PC-3 (cell line): ENCODE measurements at regions not wholly inside any gene's neighbourhood (a gene's known extent, or its start where the extent isn't known, plus 50 kb on each side); places are given as distances from the start of the nearest gene placed in this dataset.
A peak's percentile ranks its signal among the peaks of the same experiment; 100 is the strongest.

ENCODE experiments used
- ATAC-seq: fragments of 200-7000 bp; cut with Tn5 transposase; 2 replicates; pipeline ENCODE4 v1.9.1; 2020; ENCODE audit warnings: mild to moderate bottlenecking, moderate library complexity
- BruUV-seq: library from RNA; stranded (reverse); fragments of 400-500 nt; replicated peaks from 2 replicates; lab custom pipeline; 2021; lab: Mats Ljungman, UMichigan
- CTCF ChIA-PET: fragments of 300-600 bp; sonication (Branson Sonifier 250); formaldehyde crosslinking; loops from one replicate; lab custom pipeline; 2022; ENCODE audit warnings: antibody characterized with exemption; lab: Charles Lee
- POLR2A ChIA-PET: fragments of 300-600 bp; sonication (Branson Sonifier 250); formaldehyde crosslinking; loops from one replicate; lab custom pipeline; 2022; ENCODE audit warnings: antibody characterized with exemption; ENCODE audit not compliant: unreplicated experiment; lab: Charles Lee
- DNase-seq: peaks from one replicate; pipeline ENCODE4 v3.0.0-alpha.2; 2015
- H2AFZ ChIP-seq: fragments of 300-600 bp; sonication (generic); 2 replicates; pipeline ENCODE4 v1.6.0; 2016; ENCODE audit warnings: antibody characterized with exemption, low read length
- H3F3A ChIP-seq: fragments of 300-600 bp; sonication (generic); one replicate; pipeline ENCODE4 v1.6.0; 2017; ENCODE audit warnings: antibody characterized with exemption, low read length, control low read depth, mild to moderate bottlenecking; ENCODE audit not compliant: unreplicated experiment
- H3K27ac ChIP-seq: fragments of 300-600 bp; sonication (generic); 2 replicates; pipeline ENCODE4 v1.5.1; 2016; ENCODE audit warnings: mild to moderate bottlenecking, low read length
- H3K27me3 ChIP-seq: fragments of 300-600 bp; sonication (generic); 2 replicates; pipeline ENCODE4 v1.6.1; 2016; ENCODE audit warnings: low read length, mixed read lengths
- H3K36me3 ChIP-seq: fragments of 300-600 bp; sonication (generic); 2 replicates; pipeline ENCODE4 v1.6.1; 2016; ENCODE audit warnings: low read depth, mixed run types, low read length, mixed read lengths
- H3K4me1 ChIP-seq: fragments of 300-600 bp; sonication (generic); 2 replicates; pipeline ENCODE4 v1.5.1; 2016; ENCODE audit warnings: low read length; ENCODE audit not compliant: insufficient read depth
- H3K4me2 ChIP-seq: fragments of 300-600 bp; sonication (generic); 2 replicates; pipeline ENCODE4 v1.6.0; 2016; ENCODE audit warnings: low read length
- H3K4me3 ChIP-seq: fragments of 300-600 bp; sonication (generic); 2 replicates; pipeline ENCODE4 v1.5.1; 2016; ENCODE audit warnings: mild to moderate bottlenecking, low read length, mixed read lengths
- H3K79me2 ChIP-seq: fragments of 300-600 bp; sonication (generic); 2 replicates; pipeline ENCODE4 v1.6.1; 2017; ENCODE audit warnings: low read length, mixed read lengths
- H3K9ac ChIP-seq: fragments of 300-600 bp; sonication (generic); 2 replicates; pipeline ENCODE4 v1.6.0; 2016; ENCODE audit warnings: mild to moderate bottlenecking, low read length
- H3K9me2 ChIP-seq: fragments of 300-600 bp; sonication (generic); replicated peaks from 2 replicates; pipeline ENCODE4 v1.6.1; 2016; ENCODE audit warnings: mixed run types, low read length, mixed read lengths
- H3K9me3 ChIP-seq: fragments of 300-600 bp; sonication (generic); 2 replicates; pipeline ENCODE4 v1.6.1; 2016; ENCODE audit warnings: low read length, mixed read lengths
- H4K20me1 ChIP-seq: fragments of 300-600 bp; sonication (generic); 2 replicates; pipeline ENCODE4 v1.6.1; 2016; ENCODE audit warnings: low read length, mixed read lengths
- EZH2 ChIP-seq: fragments of 300-600 bp; sonication (generic); IDR thresholded peaks from one replicate; pipeline ENCODE4 v1.6.1; 2017; ENCODE audit warnings: antibody characterized with exemption, mild to moderate bottlenecking, low read length; ENCODE audit not compliant: unreplicated experiment
- EZH2phosphoT487 ChIP-seq: fragments of 300-600 bp; sonication (generic); IDR thresholded peaks from 2 replicates; pipeline ENCODE4 v1.6.1; 2018; ENCODE audit warnings: mild to moderate bottlenecking, antibody characterized with exemption, low read length, borderline replicate concordance
- intact Hi-C: fragments of 100-400 bp; cut with micrococcal nuclease; formaldehyde crosslinking; loops from 2 replicates; pipeline ENCODE4 v1.9.0; 2023
- TF ChIP-seq, protein P1 (sequence below): fragments of 300-600 bp; sonication (generic); conservative IDR thresholded peaks from 2 replicates; pipeline ENCODE4 v1.5.1; 2017; ENCODE audit warnings: antibody characterized with exemption, low read depth, mild to moderate bottlenecking, low read length

GRCh38 chr17:69702078-69702477 lies 287.6 kb downstream of the MAP2K6 start:
- TF ChIP-seq EZH2 (no peak), EZH2phosphoT487 (no peak)
- TF ChIP-seq, protein P1, sequence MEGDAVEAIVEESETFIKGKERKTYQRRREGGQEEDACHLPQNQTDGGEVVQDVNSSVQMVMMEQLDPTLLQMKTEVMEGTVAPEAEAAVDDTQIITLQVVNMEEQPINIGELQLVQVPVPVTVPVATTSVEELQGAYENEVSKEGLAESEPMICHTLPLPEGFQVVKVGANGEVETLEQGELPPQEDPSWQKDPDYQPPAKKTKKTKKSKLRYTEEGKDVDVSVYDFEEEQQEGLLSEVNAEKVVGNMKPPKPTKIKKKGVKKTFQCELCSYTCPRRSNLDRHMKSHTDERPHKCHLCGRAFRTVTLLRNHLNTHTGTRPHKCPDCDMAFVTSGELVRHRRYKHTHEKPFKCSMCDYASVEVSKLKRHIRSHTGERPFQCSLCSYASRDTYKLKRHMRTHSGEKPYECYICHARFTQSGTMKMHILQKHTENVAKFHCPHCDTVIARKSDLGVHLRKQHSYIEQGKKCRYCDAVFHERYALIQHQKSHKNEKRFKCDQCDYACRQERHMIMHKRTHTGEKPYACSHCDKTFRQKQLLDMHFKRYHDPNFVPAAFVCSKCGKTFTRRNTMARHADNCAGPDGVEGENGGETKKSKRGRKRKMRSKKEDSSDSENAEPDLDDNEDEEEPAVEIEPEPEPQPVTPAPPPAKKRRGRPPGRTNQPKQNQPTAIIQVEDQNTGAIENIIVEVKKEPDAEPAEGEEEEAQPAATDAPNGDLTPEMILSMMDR: no peak
- CTCF ChIA-PET: no interaction called here

DNA sequence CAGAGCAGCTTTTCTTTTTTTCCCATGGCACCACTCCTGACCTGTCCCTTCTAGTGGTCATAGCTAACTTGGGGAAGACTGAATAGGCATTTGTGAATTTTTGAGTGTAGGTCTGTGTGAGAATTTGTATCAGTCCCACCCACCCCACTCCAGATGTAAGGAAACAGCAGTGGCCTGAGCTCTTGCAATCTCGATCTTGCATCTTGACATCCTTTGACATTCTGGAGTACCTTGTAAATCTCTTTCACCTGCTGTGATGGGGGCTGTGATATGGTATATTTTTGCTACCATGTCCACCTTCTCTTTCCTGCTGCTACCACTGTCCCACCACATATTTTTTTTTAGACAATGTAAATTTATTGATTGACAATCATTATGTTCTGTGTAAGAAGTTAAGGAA lies 289.3 kb downstream of the MAP2K6 start:
- H3K4me3 ChIP-seq: no peak overlapping the region
- H3K9me2 ChIP-seq: no peaks in the 10 kb centered on the region
- no peak for ATAC-seq
- no peaks in the 10 kb centered on the region for H3K4me1 ChIP-seq
- ChIA-PET CTCF (no interaction called here), POLR2A (no interaction called here)
- peaks cover 6% of the 10 kb centered on the region; the same call in 1 of the 2 replicates for H3K9me3 ChIP-seq
- H3K79me2 ChIP-seq: no peaks in the 10 kb centered on the region
- no peaks in the 10 kb centered on the region for H3K36me3 ChIP-seq
- H3K27me3 ChIP-seq: no peaks in the 10 kb centered on the region
- H3K4me2 ChIP-seq: no peak overlapping the region
- no peak overlapping the region for H3K9ac ChIP-seq
- intact Hi-C loops: no loop called here
- H3F3A ChIP-seq: no peaks in the 10 kb centered on the region
- DNase-seq: no peak
- H4K20me1 ChIP-seq: no peaks in the 10 kb centered on the region
- TF ChIP-seq EZH2: no peak
- TF ChIP-seq, protein P1: no peak
- no peak for TF ChIP-seq EZH2phosphoT487
- no peak overlapping the region for H3K27ac ChIP-seq
- no peak overlapping the region for H2AFZ ChIP-seq
- no TSS peak for BruUV-seq

More at GRCh38 chr17:69702078-69702477, 287.6 kb downstream of the MAP2K6 start:
- no peaks in the 10 kb centered on the region for H3K79me2 ChIP-seq
- BruUV-seq: no TSS peak
- no peaks in the 10 kb centered on the region for H4K20me1 ChIP-seq
- no peak overlapping the region for H2AFZ ChIP-seq
- H3K9ac ChIP-seq: no peak overlapping the region
- no peak overlapping the region for H3K27ac ChIP-seq
- no peak overlapping the region for H3K4me3 ChIP-seq
- H3K9me3 ChIP-seq: peaks cover 14% of the 10 kb centered on the region; the same call in 1 of the 2 replicates
- intact Hi-C loops: no loop called here
- POLR2A ChIA-PET: no interaction called here
- no peak overlapping the region for H3K4me2 ChIP-seq
- no peaks in the 10 kb centered on the region for H3K36me3 ChIP-seq
- H3K9me2 ChIP-seq: no peaks in the 10 kb centered on the region
- DNase-seq (peak; percentile 59), ATAC-seq (peak; percentile 57; the same call in 1 of the 2 replicates)
- no peaks in the 10 kb centered on the region for H3K27me3 ChIP-seq
- no peaks in the 10 kb centered on the region for H3K4me1 ChIP-seq
- H3F3A ChIP-seq: no peaks in the 10 kb centered on the region

- no peaks in the 10 kb centered on the region for H4K20me1 ChIP-seq
- ChIA-PET POLR2A (no interaction called here), CTCF (no interaction called here)
- no peak overlapping the region for H3K9ac ChIP-seq
- H3K4me3 ChIP-seq: no peak overlapping the region
- H2AFZ ChIP-seq: no peak overlapping the region
- H3K36me3 ChIP-seq: no peaks in the 10 kb centered on the region
- H3K9me2 ChIP-seq: no peaks in the 10 kb centered on the region
- no peaks in the 10 kb centered on the region for H3K9me3 ChIP-seq
- intact Hi-C loops: no loop called here
- DNase-seq: no peak
- no peaks in the 10 kb centered on the region for H3K4me1 ChIP-seq
- no peak for ATAC-seq
- no peak overlapping the region for H3K27ac ChIP-seq
- H3K27me3 ChIP-seq: no peaks in the 10 kb centered on the region
- TF ChIP-seq EZH2 (no peak), EZH2phosphoT487 (no peak)
- TF ChIP-seq, protein P1: no peak
- H3F3A ChIP-seq: no peaks in the 10 kb centered on the region
- H3K4me2 ChIP-seq: no peak overlapping the region
- no TSS peak for BruUV-seq
- H3K79me2 ChIP-seq: no peaks in the 10 kb centered on the region
Observed at GRCh38 chr17:69704935-69705334, 290.4 kb downstream of the MAP2K6 start.
